AG09319 (cell line): ENCODE measurements at regions not wholly inside any gene's neighbourhood (a gene's known extent, or its start where the extent isn't known, plus 50 kb on each side); places are given as distances from the start of the nearest gene placed in this dataset.

Experiments
- DNase-seq: peaks from one replicate; pipeline ENCODE4 v3.0.0-alpha.2; 2010; ENCODE audit warnings: low read depth; ENCODE audit errors: extremely low read depth
- TF ChIP-seq, protein P1 (sequence below): IDR thresholded peaks from 2 replicates; pipeline ENCODE4 v1.5.1; 2011; ENCODE audit warnings: low read depth, mild to moderate bottlenecking, inconsistent platforms, low read length, moderate library complexity

GRCh38 chr4:38319456-38320342 is 344.3 kb upstream of the KLF3 start:
- peak; percentile 86 for DNase-seq
- TF ChIP-seq, protein P1, sequence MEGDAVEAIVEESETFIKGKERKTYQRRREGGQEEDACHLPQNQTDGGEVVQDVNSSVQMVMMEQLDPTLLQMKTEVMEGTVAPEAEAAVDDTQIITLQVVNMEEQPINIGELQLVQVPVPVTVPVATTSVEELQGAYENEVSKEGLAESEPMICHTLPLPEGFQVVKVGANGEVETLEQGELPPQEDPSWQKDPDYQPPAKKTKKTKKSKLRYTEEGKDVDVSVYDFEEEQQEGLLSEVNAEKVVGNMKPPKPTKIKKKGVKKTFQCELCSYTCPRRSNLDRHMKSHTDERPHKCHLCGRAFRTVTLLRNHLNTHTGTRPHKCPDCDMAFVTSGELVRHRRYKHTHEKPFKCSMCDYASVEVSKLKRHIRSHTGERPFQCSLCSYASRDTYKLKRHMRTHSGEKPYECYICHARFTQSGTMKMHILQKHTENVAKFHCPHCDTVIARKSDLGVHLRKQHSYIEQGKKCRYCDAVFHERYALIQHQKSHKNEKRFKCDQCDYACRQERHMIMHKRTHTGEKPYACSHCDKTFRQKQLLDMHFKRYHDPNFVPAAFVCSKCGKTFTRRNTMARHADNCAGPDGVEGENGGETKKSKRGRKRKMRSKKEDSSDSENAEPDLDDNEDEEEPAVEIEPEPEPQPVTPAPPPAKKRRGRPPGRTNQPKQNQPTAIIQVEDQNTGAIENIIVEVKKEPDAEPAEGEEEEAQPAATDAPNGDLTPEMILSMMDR: peak; percentile 99

DNA sequence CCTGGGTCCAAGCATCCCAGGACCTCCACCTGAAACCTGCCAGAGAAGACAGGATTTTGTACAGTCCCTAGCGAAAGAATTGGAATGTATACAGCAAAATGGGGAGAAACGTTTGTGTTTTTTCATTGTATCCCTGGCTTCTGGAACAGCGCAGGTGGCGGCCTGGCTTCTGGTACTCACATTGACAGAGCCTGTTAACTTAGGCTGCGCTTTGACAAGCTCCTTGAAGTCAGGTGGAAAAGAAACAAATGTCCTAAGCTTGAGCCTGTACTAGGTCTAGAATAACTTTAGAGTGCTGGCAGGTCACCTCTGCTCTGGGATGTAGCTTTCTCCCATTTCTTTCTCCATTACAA is 343.7 kb upstream of the KLF3 start:
- no peak for DNase-seq
- TF ChIP-seq, protein P1: no peak

DNA sequence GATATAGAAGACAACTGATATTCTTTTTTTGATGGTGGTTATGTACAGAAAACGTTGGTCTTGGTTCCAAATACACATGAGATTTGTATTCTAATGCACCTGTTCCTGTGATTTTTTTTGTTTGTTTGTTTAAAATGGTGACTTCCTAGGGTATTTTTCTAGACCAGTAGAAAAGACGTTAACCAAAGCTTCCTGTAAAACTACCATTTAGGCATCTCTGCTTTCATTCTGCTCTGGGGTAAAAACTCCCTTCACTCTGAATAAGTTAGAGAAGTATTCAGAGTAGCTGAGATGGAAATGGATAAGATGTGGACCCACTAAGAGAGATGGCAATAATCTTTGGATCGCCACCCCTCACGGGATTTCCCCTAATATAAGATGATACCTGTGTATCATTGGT is 343.2 kb upstream of the KLF3 start:
- TF ChIP-seq, protein P1: no peak
- no peak for DNase-seq

GRCh38 chr4:38322714-38323113 is 341.3 kb upstream of the KLF3 start:
- peak; percentile 71 for DNase-seq

DNA sequence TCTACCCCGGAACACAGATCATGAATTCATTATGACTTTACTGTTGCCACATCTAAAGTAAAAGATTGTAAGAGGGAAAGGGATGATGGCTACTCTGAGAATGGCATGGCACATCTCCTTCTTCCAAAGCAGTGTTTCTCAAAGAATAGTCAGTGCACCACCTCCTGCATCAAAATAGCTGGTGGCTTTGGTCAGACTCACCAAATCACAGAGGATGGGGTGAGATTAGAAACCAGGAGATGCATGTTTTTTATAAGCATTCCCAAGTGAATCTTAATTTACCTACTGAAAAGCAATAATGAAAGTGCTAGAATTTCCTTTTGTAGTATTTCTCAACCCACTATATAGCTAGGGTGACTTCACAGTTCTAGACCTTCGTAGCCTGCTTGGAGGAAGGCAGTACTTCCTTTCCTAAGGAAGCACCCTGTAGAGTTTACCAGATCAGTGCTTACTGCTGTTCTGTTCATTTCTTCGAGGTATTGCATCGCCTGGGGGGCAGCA is 340.8 kb upstream of the KLF3 start:
- DNase-seq: no peak
- TF ChIP-seq, protein P1: no peak

More at GRCh38 chr4:38322714-38323113, 341.3 kb upstream of the KLF3 start:
- TF ChIP-seq, protein P1: no peak; the same call in 1 of the 2 replicates

GRCh38 chr4:38324861-38325628 is 339.0 kb upstream of the KLF3 start:
- TF ChIP-seq, protein P1: no peak
- DNase-seq: no peak

DNA sequence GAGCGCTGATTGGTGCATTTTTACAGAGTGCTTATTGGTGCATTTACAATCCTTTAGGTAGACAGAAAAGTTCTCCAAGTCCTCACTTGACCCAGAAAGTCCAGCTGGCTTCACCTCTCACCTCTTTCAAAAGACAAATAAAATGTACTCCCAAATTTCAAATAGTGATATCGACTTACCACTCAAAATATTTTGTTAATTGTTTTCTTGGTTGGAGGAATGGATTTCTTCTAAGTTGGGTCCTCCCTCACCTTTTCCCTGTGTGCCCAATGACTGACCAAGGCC is 338.4 kb upstream of the KLF3 start:
- DNase-seq: no peak

More for the DNA sequence above, 338.4 kb upstream of the KLF3 start:
- TF ChIP-seq, protein P1: no peak
